OCI-LY3 (cell line): ENCODE measurements at regions not wholly inside any gene's neighbourhood (a gene's known extent, or its start where the extent isn't known, plus 50 kb on each side); places are given as distances from the start of the nearest gene placed in this dataset.

Experiments used
- H2AFZ ChIP-seq: fragments of 200-600, 300-600 bp; shearing (Covaris generic); 2 replicates; pipeline ENCODE4 v1.6.0; 2014; ENCODE audit warnings: antibody characterized with exemption, low read depth, low read length
- H3K27ac ChIP-seq: fragments of 200-600, 300-600 bp; sonication (generic); 2 replicates; pipeline ENCODE4 v1.5.1; 2014; ENCODE audit warnings: mild to moderate bottlenecking, low read length, moderate library complexity, mixed read lengths
- H3K27me3 ChIP-seq: fragments of 200-600, 300-600 bp; sonication (generic); 2 replicates; pipeline ENCODE4 v1.6.1; 2014; ENCODE audit warnings: low read depth, low read length, mixed read lengths
- H3K36me3 ChIP-seq: fragments of 200-600, 300-600 bp; sonication (generic); replicated peaks from 2 replicates; pipeline ENCODE3; 2014; ENCODE audit warnings: low read depth, low read length, mixed read lengths
- H3K4me1 ChIP-seq: fragments of 300-600, 200-600 bp; sonication (generic); 2 replicates; pipeline ENCODE4 v1.6.1; 2014; ENCODE audit warnings: low read length, mixed read lengths
- H3K4me2 ChIP-seq: fragments of 200-600, 300-600 bp; sonication (generic); 2 replicates; pipeline ENCODE4 v1.6.1; 2014; ENCODE audit warnings: low read length, mixed read lengths
- H3K4me3 ChIP-seq: fragments of 300-600, 200-600 bp; sonication (generic); 2 replicates; pipeline ENCODE4 v1.5.1; 2014; ENCODE audit warnings: antibody characterized with exemption, mild to moderate bottlenecking, low read length, moderate library complexity
- H3K79me2 ChIP-seq: fragments of 300-600, 200-600 bp; shearing (Covaris generic); 2 replicates; pipeline ENCODE4 v1.6.1; 2014; ENCODE audit warnings: mild to moderate bottlenecking, low read length, mixed read lengths
- H3K9ac ChIP-seq: fragments of 300-600, 200-600 bp; shearing (Covaris generic); 2 replicates; pipeline ENCODE4 v1.6.0; 2014; ENCODE audit warnings: mild to moderate bottlenecking, low read length, moderate library complexity
- H3K9me3 ChIP-seq: fragments of 200-600, 300-600 bp; shearing (Covaris generic); 2 replicates; pipeline ENCODE4 v1.6.1; 2014; ENCODE audit warnings: low read length, mixed read lengths; ENCODE audit not compliant: insufficient read depth
- H4K20me1 ChIP-seq: fragments of 200-600, 300-600 bp; sonication (generic); 2 replicates; pipeline ENCODE4 v1.6.1; 2016; ENCODE audit warnings: low read length, mixed read lengths; ENCODE audit not compliant: insufficient read depth
- EZH2phosphoT487 ChIP-seq: fragments of 200-600 bp; shearing (Covaris generic); IDR thresholded peaks from 2 replicates; pipeline ENCODE4 v1.6.1; 2018; ENCODE audit warnings: antibody characterized with exemption, mixed run types, low read depth
- TF ChIP-seq, protein P1 (sequence below): fragments of 200-600, 300-600 bp; sonication (generic); IDR thresholded peaks from 2 replicates; pipeline ENCODE4 v1.5.1; 2014; ENCODE audit warnings: antibody characterized with exemption, low read length, low read depth

DNA sequence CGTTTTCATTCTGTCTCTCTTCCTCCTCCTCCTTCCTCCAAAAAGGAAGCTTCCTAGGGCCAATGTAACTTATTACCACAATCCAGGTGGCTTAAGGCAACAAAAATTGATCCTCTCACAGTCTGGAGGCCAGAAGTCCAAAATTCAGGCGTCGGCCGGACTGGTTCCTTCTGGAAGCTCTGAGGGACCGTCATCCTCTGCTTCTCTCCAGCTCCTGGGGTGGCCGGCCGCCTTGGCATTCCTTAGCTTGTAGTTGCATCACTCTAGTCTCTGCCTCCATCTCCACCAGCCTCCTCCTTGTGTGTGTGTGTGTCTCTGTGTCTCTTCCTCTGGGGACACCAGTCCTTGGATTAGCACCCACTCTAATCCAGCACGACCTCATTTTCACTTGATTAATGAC, 89.0 kb upstream of the NPTX2 start:
- Histone ChIP-seq H3K27me3 (no peaks in the 10 kb centered on the region), H3K27ac (no peak overlapping the region), H3K36me3 (no peaks in the 10 kb centered on the region), H3K4me1 (no peaks in the 10 kb centered on the region), H4K20me1 (no peaks in the 10 kb centered on the region), H3K79me2 (no peaks in the 10 kb centered on the region), H3K4me2 (no peak overlapping the region), H3K9ac (no peak overlapping the region), H3K4me3 (no peak overlapping the region), H2AFZ (no peak overlapping the region), H3K9me3 (no peaks in the 10 kb centered on the region)
- TF ChIP-seq, protein P1, sequence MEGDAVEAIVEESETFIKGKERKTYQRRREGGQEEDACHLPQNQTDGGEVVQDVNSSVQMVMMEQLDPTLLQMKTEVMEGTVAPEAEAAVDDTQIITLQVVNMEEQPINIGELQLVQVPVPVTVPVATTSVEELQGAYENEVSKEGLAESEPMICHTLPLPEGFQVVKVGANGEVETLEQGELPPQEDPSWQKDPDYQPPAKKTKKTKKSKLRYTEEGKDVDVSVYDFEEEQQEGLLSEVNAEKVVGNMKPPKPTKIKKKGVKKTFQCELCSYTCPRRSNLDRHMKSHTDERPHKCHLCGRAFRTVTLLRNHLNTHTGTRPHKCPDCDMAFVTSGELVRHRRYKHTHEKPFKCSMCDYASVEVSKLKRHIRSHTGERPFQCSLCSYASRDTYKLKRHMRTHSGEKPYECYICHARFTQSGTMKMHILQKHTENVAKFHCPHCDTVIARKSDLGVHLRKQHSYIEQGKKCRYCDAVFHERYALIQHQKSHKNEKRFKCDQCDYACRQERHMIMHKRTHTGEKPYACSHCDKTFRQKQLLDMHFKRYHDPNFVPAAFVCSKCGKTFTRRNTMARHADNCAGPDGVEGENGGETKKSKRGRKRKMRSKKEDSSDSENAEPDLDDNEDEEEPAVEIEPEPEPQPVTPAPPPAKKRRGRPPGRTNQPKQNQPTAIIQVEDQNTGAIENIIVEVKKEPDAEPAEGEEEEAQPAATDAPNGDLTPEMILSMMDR: no peak
- TF ChIP-seq EZH2phosphoT487: no peak

DNA sequence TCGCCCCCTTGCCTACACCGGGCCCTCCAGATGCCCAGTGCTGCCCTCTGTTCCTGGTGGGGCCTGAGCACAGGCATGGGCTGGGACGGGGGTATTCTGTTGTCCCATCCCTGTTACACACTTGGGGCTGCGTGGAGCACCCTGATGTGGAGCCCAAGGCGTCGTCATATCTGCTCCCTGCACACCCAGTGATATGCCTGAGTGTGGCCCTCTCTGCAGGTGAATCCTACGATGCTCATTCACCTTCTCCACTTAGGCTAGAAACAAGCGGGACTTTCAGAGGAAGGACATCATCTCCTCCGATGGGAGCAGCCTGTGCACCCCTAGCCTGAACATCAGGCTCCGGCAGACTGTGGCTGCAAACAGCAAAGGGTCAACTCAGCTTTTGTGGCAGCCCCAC, 91.0 kb upstream of the NPTX2 start:
- no peaks in the 10 kb centered on the region for H3K79me2 ChIP-seq
- H3K9ac ChIP-seq: no peak overlapping the region
- no peak overlapping the region for H3K27ac ChIP-seq
- H3K4me3 ChIP-seq: no peak overlapping the region
- TF ChIP-seq, protein P1: no peak
- TF ChIP-seq EZH2phosphoT487: no peak
- no peaks in the 10 kb centered on the region for H3K27me3 ChIP-seq
- no peaks in the 10 kb centered on the region for H3K36me3 ChIP-seq
- no peaks in the 10 kb centered on the region for H3K9me3 ChIP-seq
- H3K4me2 ChIP-seq: no peak overlapping the region
- H4K20me1 ChIP-seq: no peaks in the 10 kb centered on the region
- no peaks in the 10 kb centered on the region for H3K4me1 ChIP-seq
- H2AFZ ChIP-seq: no peak overlapping the region

DNA sequence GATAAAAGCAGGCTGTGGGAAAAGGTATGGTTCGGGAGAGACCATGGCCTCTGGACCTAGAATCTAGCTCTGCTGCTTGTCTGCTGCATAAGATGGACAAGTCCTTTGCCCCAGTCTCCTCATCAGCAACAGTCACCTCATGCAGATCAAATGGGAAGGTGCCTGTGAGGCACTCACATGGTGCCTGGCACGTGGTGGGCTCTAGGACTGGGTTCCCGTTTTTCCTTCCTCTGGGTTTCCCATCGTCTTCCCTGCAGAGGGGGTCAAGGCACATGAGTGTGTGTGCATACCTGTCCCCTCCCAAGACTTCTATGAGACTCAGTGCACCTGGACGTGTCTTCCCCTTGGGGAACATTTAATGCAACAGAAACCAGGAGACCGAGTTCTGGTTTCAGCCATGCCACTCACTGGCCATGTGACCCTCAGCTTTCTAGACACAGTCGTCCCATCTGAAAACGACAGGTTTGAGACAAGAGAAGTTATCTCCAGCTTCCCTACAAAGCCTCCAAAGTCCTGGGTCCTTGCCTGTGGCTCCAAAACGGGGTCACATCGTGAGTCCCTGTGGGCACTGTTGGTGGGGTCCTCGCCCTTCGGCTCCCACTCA, 95.9 kb upstream of the NPTX2 start:
- Histone ChIP-seq H3K4me1 (no peaks in the 10 kb centered on the region), H3K27me3 (no peaks in the 10 kb centered on the region), H3K9ac (no peak overlapping the region), H3K36me3 (no peaks in the 10 kb centered on the region), H3K27ac (no peak overlapping the region), H3K4me2 (no peak overlapping the region), H3K4me3 (no peak overlapping the region), H4K20me1 (no peaks in the 10 kb centered on the region), H3K9me3 (no peaks in the 10 kb centered on the region), H2AFZ (no peak overlapping the region), H3K79me2 (no peaks in the 10 kb centered on the region)
- TF ChIP-seq EZH2phosphoT487: no peak
- TF ChIP-seq, protein P1: no peak

DNA sequence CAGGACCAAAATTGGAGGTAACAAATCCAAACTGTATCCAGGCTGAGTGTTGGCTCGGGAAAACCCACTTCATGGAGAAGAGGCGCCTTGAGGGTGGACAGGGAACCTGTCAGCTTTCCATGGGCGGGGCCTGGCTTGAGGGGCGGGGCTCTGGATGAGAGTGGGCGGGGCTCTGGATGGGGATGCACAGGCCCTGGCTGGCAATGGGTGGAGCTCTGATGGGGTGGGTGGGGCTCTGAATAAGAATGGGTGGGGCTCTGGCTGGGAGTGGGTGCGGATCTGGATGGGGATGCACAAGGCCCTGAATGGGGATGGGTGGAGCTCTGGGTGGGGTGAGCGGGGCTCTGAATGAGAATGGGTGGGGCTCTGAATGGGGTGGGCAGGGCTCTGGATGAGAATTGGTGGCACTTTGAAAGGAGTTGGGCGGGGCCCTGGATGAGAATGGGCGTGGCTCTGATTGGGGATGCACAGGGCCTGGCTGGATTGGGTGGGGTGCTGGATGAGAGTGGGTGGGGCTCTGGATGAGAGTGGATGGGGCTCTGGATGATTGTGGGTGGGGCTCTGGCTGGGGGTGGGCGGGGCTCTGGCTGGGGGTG, 96.6 kb upstream of the NPTX2 start:
- Histone ChIP-seq H3K4me3 (no peak overlapping the region), H3K27me3 (no peaks in the 10 kb centered on the region), H3K79me2 (no peaks in the 10 kb centered on the region), H2AFZ (no peak overlapping the region), H3K36me3 (no peaks in the 10 kb centered on the region), H3K9me3 (no peaks in the 10 kb centered on the region), H3K27ac (no peak overlapping the region), H3K4me1 (no peaks in the 10 kb centered on the region), H3K4me2 (no peak overlapping the region), H4K20me1 (no peaks in the 10 kb centered on the region), H3K9ac (no peak overlapping the region)
- TF ChIP-seq, protein P1: no peak
- no peak for TF ChIP-seq EZH2phosphoT487
